HepG2 (cell line): ENCODE measurements at regions not wholly inside any gene's neighbourhood (a gene's known extent, or its start where the extent isn't known, plus 50 kb on each side); places are given as distances from the start of the nearest gene placed in this dataset.

Experiments used
- ATAC-seq: fragments of 200-7000 bp; cut with Tn5 transposase; 3 replicates; pipeline ENCODE4 v1.9.1; 2020; ENCODE audit warnings: mild to moderate bottlenecking, moderate library complexity
- BruUV-seq: library from RNA; stranded (reverse); fragments of 400-500 nt; replicated peaks from 2 replicates; lab custom pipeline; 2021; lab: Mats Ljungman, UMichigan
- CTCF ChIA-PET: fragments of 300-600 bp; formaldehyde crosslinking; extraction: SDS; loops from one replicate; lab custom pipeline; 2021; ENCODE audit warnings: low total read pairs, inconsistent platforms, low intra/inter-chr PET ratio; lab: Yijun Ruan, JAX
- POLR2A ChIA-PET: fragments of 350-600 bp; sonication (Branson Sonifier 250); formaldehyde crosslinking; loops from one replicate; lab custom pipeline; 2020; ENCODE audit warnings: antibody characterized with exemption, inconsistent platforms; lab: Yijun Ruan, JAX
- DNase-seq: peaks from one replicate; pipeline ENCODE4 v3.0.0-alpha.2; 2015; ENCODE audit warnings: low spot score
- FAIRE-seq: peaks from 3 replicates; lab custom pipeline; 2011; peaks lifted over from hg19 to GRCh38; lab: Jason Lieb, UNC
- H2AFZ ChIP-seq: one replicate; pipeline ENCODE4 v1.6.1; 2011; ENCODE audit warnings: low read length, inconsistent platforms
- H3K27ac ChIP-seq: fragments of 300-600 bp; 3 replicates; pipeline ENCODE4 v1.8.0; 2011; ENCODE audit warnings: mixed run types, mild to moderate bottlenecking, mixed read lengths, low read length, inconsistent platforms; ENCODE audit not compliant: insufficient read depth; ENCODE audit errors: extremely low read length
- H3K27me3 ChIP-seq, 2 experiments: fragments of 200-600 bp in 1 of 2; 2 replicates in 1 of 2; 3 replicates in 1 of 2; pipeline versions ENCODE4 v1.6.0 to v1.8.0; 2011; ENCODE audit warnings: low read length in 2 of 2, mild to moderate bottlenecking in 2 of 2, moderate library complexity in 2 of 2, inconsistent platforms in 1 of 2; ENCODE audit not compliant: insufficient read depth in 2 of 2, control insufficient read depth in 1 of 2
- H3K36me3 ChIP-seq, 2 experiments: fragments of 200-600 bp in 1 of 2; replicated peaks in 1 of 2; 2 replicates in 1 of 2; 3 replicates in 1 of 2; pipeline versions ENCODE4 v1.5.1 to v1.8.0; 2011; ENCODE audit warnings: low read length in 2 of 2, inconsistent platforms in 1 of 2; ENCODE audit not compliant: insufficient read depth in 2 of 2, control insufficient read depth in 1 of 2
- H3K4me1 ChIP-seq: 2 replicates; pipeline ENCODE4 v1.5.1; 2012; ENCODE audit warnings: low read length, inconsistent platforms; ENCODE audit not compliant: insufficient read depth
- H3K4me2 ChIP-seq: 2 replicates; pipeline ENCODE4 v1.6.0; 2011; ENCODE audit warnings: low read depth, low read length, inconsistent platforms
- H3K4me3 ChIP-seq, 3 experiments: fragments of 200-600 bp in 1 of 3; sonication (generic), shearing (Covaris generic) in 1 of 3; replicated peaks in 1 of 3; 2 replicates each; pipeline ENCODE4 v1.5.1; 2011 to 2016; ENCODE audit warnings: low read length in 3 of 3, inconsistent platforms in 2 of 3, low read depth in 2 of 3, mild to moderate bottlenecking in 2 of 3, control low read depth in 1 of 3, mixed read lengths in 1 of 3; ENCODE audit not compliant: insufficient read depth in 1 of 3
- H3K79me2 ChIP-seq: one replicate; pipeline ENCODE4 v1.6.1; 2011; ENCODE audit warnings: low read length, inconsistent platforms; ENCODE audit not compliant: insufficient read depth
- H3K9ac ChIP-seq: 2 replicates; pipeline ENCODE4 v1.6.0; 2011; ENCODE audit warnings: mild to moderate bottlenecking, low read depth, low read length, inconsistent platforms; ENCODE audit not compliant: insufficient read depth
- H3K9me3 ChIP-seq: 2 replicates; pipeline ENCODE4 v1.5.1; 2012; ENCODE audit warnings: mild to moderate bottlenecking, low read length
- H4K20me1 ChIP-seq: 2 replicates; pipeline ENCODE4 v1.6.0; 2011; ENCODE audit warnings: inconsistent platforms, mild to moderate bottlenecking, low read length, moderate library complexity; ENCODE audit not compliant: insufficient read depth
- HMGA1 ChIP-seq: sonication (generic); formaldehyde crosslinking; conservative IDR thresholded peaks from 2 replicates; pipeline ENCODE4 v1.4.0; 2020; ENCODE audit warnings: missing genetic modification reagents
- MAFF ChIP-seq: IDR thresholded peaks from 2 replicates; pipeline ENCODE4 v1.6.1; 2011; ENCODE audit warnings: low read depth, low read length, improper control_type of control experiment
- MAFK ChIP-seq, 2 experiments: IDR thresholded peaks in 1 of 2; conservative IDR thresholded peaks in 1 of 2; 2 replicates each; pipeline ENCODE4 v1.6.1; 2011; ENCODE audit warnings: improper control_type of control experiment in 2 of 2, low read length in 2 of 2
- NFATC3 ChIP-seq: sonication (generic); formaldehyde crosslinking; IDR thresholded peaks from 2 replicates; pipeline ENCODE4 v1.5.1; 2020; ENCODE audit warnings: mild to moderate bottlenecking, missing genetic modification reagents
- NR2F1 ChIP-seq, 2 experiments: fragments of 450-650 bp in 1 of 2; formaldehyde crosslinking in 1 of 2; IDR thresholded peaks; 2 replicates each; pipeline versions ENCODE4 v1.5.0 to v1.6.1; 2016 to 2020; ENCODE audit warnings: mild to moderate bottlenecking in 1 of 2, missing compliant biosample characterization in 1 of 2, missing genetic modification reagents in 1 of 2, moderate library complexity in 1 of 2
- RAD51 ChIP-seq: fragments of 450-650 bp; IDR thresholded peaks from 2 replicates; pipeline ENCODE4 v1.6.1; 2016; ENCODE audit warnings: borderline replicate concordance
- ZNF230 ChIP-seq: sonication (generic); formaldehyde crosslinking; IDR thresholded peaks from 2 replicates; pipeline ENCODE4 v1.4.0; 2020; ENCODE audit warnings: mild to moderate bottlenecking, missing genetic modification reagents
- ZNF253 ChIP-seq: sonication (generic); formaldehyde crosslinking; IDR thresholded peaks from 2 replicates; pipeline ENCODE4 v1.8.0; 2022; ENCODE audit warnings: mild to moderate bottlenecking, missing genetic modification reagents, borderline replicate concordance
- ZNF451 ChIP-seq: sonication (generic); formaldehyde crosslinking; IDR thresholded peaks from 2 replicates; pipeline ENCODE4 v1.5.0; 2020; ENCODE audit warnings: mild to moderate bottlenecking, missing genetic modification reagents
- WGBS: methylation state at CpG from one replicate; pipeline ENCODE4 v1.1.6; 2017; ENCODE audit warnings: low lambda C conversion rate; 5-methylcytosine and 5-hydroxymethylcytosine counted together
- in situ Hi-C: cut with HindIII; loops from 2 replicates; pipeline ENCODE4 v1.10.0; 2017; ENCODE audit warnings: low pct_unique_long_range_greater_than_20kb; ENCODE audit not compliant: extremely low pct_ligation_motif_present
- intact Hi-C: fragments of 100-400 bp; cut with micrococcal nuclease; formaldehyde crosslinking; loops from one replicate; pipeline ENCODE4 v1.10.0; 2022; ENCODE audit not compliant: unreplicated experiment
- TF ChIP-seq, protein P1 (sequence below): fragments of 450-650 bp; IDR thresholded peaks from 2 replicates; pipeline ENCODE4 v1.6.1; 2017; ENCODE audit warnings: mild to moderate bottlenecking

DNA sequence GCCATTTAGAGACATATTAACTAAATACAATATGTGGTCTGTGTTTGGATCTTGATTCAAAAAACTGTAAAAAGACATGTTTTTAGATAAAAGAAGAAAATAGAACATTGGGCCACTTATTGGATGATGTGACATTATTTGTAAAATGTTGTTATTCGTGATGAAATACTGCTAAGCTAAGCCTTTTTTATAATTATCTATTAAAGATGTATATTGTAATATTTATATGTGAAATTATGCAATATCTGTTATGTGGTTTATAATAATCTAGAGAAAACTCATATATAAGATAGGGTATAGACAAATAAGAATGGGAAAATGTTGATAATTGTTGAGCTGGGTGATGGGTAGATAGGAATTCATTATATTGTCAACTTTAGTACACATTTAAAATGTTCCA is 82.0 kb upstream of the RGS1 start:
- H3K4me3 ChIP-seq, result no peak overlapping the region
- BruUV-seq, result no TSS peak
- H3K9ac ChIP-seq, result no peak overlapping the region
- no peak overlapping the region for H3K27ac ChIP-seq
- no peak overlapping the region for H2AFZ ChIP-seq
- H4K20me1 ChIP-seq, result no peaks in the 10 kb centered on the region
- no peaks in the 10 kb centered on the region for H3K9me3 ChIP-seq
- no peaks in the 10 kb centered on the region for H3K36me3 ChIP-seq
- H3K4me1 ChIP-seq, result no peaks in the 10 kb centered on the region
- intact Hi-C loops (no loop called here), in situ Hi-C loops (loop anchor here (25.0 kb wide), 1 partner anchor 269 kb away; no protein-coding TSS in a partner anchor)
- FAIRE-seq, result no peak
- no peak for ATAC-seq
- ChIA-PET CTCF (no interaction called here), POLR2A (no interaction called here)
- DNase-seq, result no peak
- H3K4me2 ChIP-seq, result no peak overlapping the region
- no peaks in the 10 kb centered on the region for H3K27me3 ChIP-seq
- TF ChIP-seq NR2F1 (CRISPR knock-in tag; IDR thresholded peaks at IDR 0.05) (no peak), HMGA1 (CRISPR knock-in tag) (no peak), ZNF230 (CRISPR knock-in tag) (no peak), MAFF (peak; percentile 38; the same call in 1 of the 2 replicates), MAFK (conservative IDR thresholded peaks at IDR 0.05 in 1 of 2, IDR thresholded peaks at IDR 0.05 in 1 of 2; ENCODE audit: low read length in 2 of 2) (peak in 1 of 2 experiments; percentile 58; a peak in 1 of 4 replicates), ZNF451 (CRISPR knock-in tag) (no peak), ZNF253 (CRISPR knock-in tag) (no peak), NFATC3 (CRISPR knock-in tag) (no peak), RAD51 (no peak)
- TF ChIP-seq, protein P1, sequence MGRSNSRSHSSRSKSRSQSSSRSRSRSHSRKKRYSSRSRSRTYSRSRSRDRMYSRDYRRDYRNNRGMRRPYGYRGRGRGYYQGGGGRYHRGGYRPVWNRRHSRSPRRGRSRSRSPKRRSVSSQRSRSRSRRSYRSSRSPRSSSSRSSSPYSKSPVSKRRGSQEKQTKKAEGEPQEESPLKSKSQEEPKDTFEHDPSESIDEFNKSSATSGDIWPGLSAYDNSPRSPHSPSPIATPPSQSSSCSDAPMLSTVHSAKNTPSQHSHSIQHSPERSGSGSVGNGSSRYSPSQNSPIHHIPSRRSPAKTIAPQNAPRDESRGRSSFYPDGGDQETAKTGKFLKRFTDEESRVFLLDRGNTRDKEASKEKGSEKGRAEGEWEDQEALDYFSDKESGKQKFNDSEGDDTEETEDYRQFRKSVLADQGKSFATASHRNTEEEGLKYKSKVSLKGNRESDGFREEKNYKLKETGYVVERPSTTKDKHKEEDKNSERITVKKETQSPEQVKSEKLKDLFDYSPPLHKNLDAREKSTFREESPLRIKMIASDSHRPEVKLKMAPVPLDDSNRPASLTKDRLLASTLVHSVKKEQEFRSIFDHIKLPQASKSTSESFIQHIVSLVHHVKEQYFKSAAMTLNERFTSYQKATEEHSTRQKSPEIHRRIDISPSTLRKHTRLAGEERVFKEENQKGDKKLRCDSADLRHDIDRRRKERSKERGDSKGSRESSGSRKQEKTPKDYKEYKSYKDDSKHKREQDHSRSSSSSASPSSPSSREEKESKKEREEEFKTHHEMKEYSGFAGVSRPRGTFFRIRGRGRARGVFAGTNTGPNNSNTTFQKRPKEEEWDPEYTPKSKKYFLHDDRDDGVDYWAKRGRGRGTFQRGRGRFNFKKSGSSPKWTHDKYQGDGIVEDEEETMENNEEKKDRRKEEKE, result no peak
- no peaks in the 10 kb centered on the region for H3K79me2 ChIP-seq
- 12% methylated on average over 1 of the region's 1 CpG for WGBS
